Calu3 (cell line): ENCODE measurements at regions not wholly inside any gene's neighbourhood (a gene's known extent, or its start where the extent isn't known, plus 50 kb on each side); places are given as distances from the start of the nearest gene placed in this dataset.

Experiments
- BruUV-seq: library from RNA; stranded (reverse); fragments of 400-500 nt; replicated peaks from 2 replicates; lab custom pipeline; 2021; lab: Mats Ljungman, UMichigan
- CTCF ChIA-PET: fragments of 300-600 bp; sonication (Branson Sonifier 250); formaldehyde crosslinking; loops from one replicate; lab custom pipeline; 2022; ENCODE audit warnings: antibody characterized with exemption; lab: Charles Lee
- DNase-seq: peaks from one replicate; pipeline ENCODE4 v3.0.0; 2022
- H3K27ac Mint-ChIP-seq: one replicate; pipeline ENCODE4 v1.8.0; 2022; ENCODE audit warnings: mixed read lengths; ENCODE audit not compliant: unreplicated experiment
- H3K27me3 Mint-ChIP-seq: one replicate; pipeline ENCODE4 v1.8.0; 2022; ENCODE audit warnings: mixed read lengths; ENCODE audit not compliant: unreplicated experiment
- H3K36me3 Mint-ChIP-seq: one replicate; pipeline ENCODE4 v1.8.0; 2022; ENCODE audit warnings: mild to moderate bottlenecking, moderate library complexity, mixed read lengths; ENCODE audit not compliant: insufficient read depth, unreplicated experiment
- H3K4me1 Mint-ChIP-seq: one replicate; pipeline ENCODE4 v1.8.0; 2022; ENCODE audit warnings: mild to moderate bottlenecking, low read depth, mixed read lengths; ENCODE audit not compliant: unreplicated experiment
- H3K4me3 Mint-ChIP-seq: one replicate; pipeline ENCODE4 v1.8.0; 2022; ENCODE audit warnings: mild to moderate bottlenecking, low read depth, moderate library complexity, mixed read lengths; ENCODE audit not compliant: unreplicated experiment
- H3K9me3 Mint-ChIP-seq: one replicate; pipeline ENCODE4 v1.8.0; 2022; ENCODE audit warnings: low read depth, mixed read lengths; ENCODE audit not compliant: unreplicated experiment
- intact Hi-C: fragments of 100-400 bp; cut with micrococcal nuclease; formaldehyde crosslinking; loops from one replicate; pipeline ENCODE4 v1.10.0; 2022; ENCODE audit not compliant: unreplicated experiment
- TF ChIP-seq, protein P1 (sequence below): fragments of 200-600 bp; IDR thresholded peaks from one replicate; pipeline ENCODE4 v1.8.0; 2022; ENCODE audit warnings: antibody characterized with exemption; ENCODE audit not compliant: unreplicated experiment

DNA sequence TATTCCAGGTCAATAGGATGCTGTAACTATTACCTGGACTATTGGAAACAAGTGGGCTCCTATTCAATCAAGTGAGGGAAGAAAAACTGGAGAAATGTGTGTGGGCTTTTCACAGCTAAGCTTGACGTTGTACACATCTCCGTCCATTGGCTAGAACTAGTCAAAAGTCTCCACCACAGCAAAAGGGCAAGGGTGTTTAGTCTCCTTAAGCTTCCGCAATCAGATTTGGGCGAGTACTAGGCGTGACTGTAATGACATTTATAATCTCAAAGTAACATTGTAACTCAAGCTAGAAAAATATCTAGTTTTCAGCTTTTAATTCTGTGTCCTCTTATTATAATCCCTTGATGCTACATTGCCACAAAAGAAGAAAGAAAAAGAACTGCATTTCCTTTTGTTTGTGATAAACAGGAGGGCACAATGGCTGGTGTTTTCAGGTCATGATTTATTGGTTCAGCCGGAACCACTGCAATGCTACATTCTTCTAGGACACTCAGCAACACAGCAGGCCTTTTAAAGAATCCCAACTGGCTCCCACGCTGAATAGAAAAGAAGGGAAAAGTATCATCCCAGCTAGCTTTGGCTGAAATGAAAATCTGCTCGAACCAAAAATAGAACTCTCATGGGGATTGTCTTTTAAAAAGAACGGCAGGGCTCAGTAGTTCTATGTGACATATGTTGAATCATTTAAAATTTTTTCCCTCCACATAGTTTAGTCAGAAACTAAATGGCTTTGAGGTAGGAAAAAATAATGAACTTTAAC is 387.7 kb downstream of the BTBD3 start:
- Mint-ChIP-seq H3K27ac (no peak overlapping the region), H3K4me3 (no peak overlapping the region), H3K36me3 (no peaks in the 10 kb centered on the region), H3K9me3 (no peaks in the 10 kb centered on the region), H3K27me3 (no peaks in the 10 kb centered on the region), H3K4me1 (no peaks in the 10 kb centered on the region)
- TF ChIP-seq, protein P1, sequence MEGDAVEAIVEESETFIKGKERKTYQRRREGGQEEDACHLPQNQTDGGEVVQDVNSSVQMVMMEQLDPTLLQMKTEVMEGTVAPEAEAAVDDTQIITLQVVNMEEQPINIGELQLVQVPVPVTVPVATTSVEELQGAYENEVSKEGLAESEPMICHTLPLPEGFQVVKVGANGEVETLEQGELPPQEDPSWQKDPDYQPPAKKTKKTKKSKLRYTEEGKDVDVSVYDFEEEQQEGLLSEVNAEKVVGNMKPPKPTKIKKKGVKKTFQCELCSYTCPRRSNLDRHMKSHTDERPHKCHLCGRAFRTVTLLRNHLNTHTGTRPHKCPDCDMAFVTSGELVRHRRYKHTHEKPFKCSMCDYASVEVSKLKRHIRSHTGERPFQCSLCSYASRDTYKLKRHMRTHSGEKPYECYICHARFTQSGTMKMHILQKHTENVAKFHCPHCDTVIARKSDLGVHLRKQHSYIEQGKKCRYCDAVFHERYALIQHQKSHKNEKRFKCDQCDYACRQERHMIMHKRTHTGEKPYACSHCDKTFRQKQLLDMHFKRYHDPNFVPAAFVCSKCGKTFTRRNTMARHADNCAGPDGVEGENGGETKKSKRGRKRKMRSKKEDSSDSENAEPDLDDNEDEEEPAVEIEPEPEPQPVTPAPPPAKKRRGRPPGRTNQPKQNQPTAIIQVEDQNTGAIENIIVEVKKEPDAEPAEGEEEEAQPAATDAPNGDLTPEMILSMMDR: no peak
- CTCF ChIA-PET: no interaction called here
- intact Hi-C loops: no loop called here
- BruUV-seq: no TSS peak
- DNase-seq: no peak

DNA sequence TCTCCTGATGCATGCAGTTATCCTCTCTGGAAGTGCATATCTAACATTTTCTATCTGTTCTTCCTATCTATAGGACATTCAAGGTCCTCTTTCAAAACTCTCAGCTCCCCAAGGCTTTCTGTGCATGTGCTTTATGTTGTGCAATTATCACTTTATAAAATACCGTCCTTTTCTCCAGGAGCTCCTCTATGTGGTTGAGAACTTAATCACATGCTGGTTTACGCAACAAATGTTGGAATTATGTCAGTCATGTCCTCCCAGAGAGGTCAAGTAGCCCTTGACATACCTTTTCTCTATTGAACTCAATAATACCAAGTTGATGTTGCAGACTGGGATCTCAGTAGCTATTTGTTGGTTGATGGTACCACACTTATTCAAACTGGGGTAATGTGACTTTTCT is 388.4 kb downstream of the BTBD3 start:
- no TSS peak for BruUV-seq
- H3K27me3 Mint-ChIP-seq: no peaks in the 10 kb centered on the region
- no peaks in the 10 kb centered on the region for H3K4me1 Mint-ChIP-seq
- H3K9me3 Mint-ChIP-seq: no peaks in the 10 kb centered on the region
- no peaks in the 10 kb centered on the region for H3K36me3 Mint-ChIP-seq
- DNase-seq: no peak
- intact Hi-C loops: no loop called here
- TF ChIP-seq, protein P1: no peak
- no peak overlapping the region for H3K27ac Mint-ChIP-seq
- H3K4me3 Mint-ChIP-seq: no peak overlapping the region
- CTCF ChIA-PET: no interaction called here

DNA sequence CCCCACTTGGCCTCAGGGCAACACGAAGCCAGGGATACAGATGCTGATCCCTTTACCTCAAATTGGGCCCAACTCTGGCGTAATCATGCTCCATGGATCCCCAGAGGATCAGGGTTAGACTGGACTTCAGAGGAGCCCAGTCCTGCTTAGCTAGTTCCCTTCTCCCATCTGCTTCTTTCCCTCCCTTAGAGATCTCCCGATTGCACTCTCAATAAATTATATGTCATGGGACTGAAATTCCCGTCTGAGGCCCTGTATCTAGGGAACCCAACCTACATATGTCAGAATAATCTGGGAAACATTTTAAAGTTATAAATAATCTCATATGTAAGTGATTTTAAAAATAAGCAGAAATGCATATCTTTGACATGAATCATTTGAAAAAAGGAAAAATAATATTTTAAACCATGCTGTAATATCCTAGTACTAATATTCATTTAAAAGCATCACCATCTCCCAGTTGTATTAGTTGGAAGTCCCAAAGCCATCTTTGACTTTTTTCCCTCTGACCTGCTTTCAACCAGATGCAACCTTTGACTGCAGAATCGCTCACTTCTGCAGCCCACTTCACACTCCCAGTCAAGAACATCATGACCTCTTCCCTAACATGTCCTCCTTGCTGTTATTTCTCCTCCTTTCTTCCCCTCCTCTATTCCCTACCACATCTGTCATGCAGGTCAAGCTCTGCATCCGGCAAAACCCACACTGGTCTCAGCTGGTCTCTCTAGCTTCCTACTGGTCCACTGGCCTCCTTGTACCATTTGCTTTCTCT is 393.6 kb downstream of the BTBD3 start:
- intact Hi-C loops: no loop called here
- Mint-ChIP-seq H3K9me3 (no peaks in the 10 kb centered on the region), H3K4me3 (no peak overlapping the region), H3K4me1 (peaks cover 8% of the 10 kb centered on the region), H3K27ac (no peak overlapping the region), H3K27me3 (no peaks in the 10 kb centered on the region), H3K36me3 (no peaks in the 10 kb centered on the region)
- CTCF ChIA-PET: no interaction called here
- DNase-seq: no peak
- TF ChIP-seq, protein P1: no peak
- BruUV-seq: no TSS peak

DNA sequence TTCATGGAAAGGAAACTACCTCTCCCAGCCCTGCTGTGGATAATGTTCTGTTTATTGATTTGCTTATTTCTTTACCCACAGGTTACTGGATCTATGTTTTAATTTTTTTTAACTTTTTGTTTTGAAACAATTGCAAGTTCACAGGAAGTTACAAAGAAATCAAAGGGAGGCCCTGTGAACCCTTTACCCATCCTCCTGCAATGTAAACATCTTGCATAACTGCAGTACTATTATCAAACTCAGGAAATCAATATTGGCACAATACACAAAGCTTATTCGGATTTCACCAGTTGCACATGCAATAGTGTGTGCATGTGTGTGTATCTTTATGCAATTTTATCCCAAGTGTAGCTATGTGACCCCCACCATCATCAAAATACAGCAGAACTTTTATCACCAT is 398.0 kb downstream of the BTBD3 start:
- H3K36me3 Mint-ChIP-seq: no peaks in the 10 kb centered on the region
- CTCF ChIA-PET: no interaction called here
- TF ChIP-seq, protein P1: no peak
- H3K4me3 Mint-ChIP-seq: no peak overlapping the region
- peaks cover 9% of the 10 kb centered on the region for H3K4me1 Mint-ChIP-seq
- no peaks in the 10 kb centered on the region for H3K9me3 Mint-ChIP-seq
- H3K27me3 Mint-ChIP-seq: no peaks in the 10 kb centered on the region
- no peak overlapping the region for H3K27ac Mint-ChIP-seq
- no peak for DNase-seq
- no TSS peak for BruUV-seq
- intact Hi-C loops: no loop called here
